ENCODE measurements at regions not wholly inside any gene's neighbourhood (a gene's known extent, or its start where the extent isn't known, plus 50 kb on each side); places are given as distances from the start of the nearest gene placed in this dataset.

DNA sequence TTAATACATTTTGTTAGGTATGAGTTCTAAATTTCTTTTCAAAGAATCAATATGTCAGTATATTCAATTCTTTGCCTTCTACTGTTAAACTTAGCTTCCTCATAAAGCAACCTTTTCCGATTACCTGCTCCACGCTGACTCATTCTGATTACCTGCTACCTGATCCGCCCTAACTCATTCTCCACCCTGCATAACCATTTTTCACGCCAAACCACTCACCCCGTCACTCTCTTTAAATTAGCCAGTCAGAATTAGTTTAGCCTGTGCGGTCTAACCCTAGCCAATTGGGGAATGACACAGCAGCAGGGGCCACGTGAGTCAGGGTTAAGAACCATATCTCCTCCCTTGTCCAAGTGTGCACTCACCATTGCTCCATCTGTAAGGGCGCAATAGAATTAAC lies 72.2 kb upstream of the FICD start:
- Mint-ChIP-seq H3K27me3 (ENCODE audit: low read depth, poor library complexity) (peaks cover under 1% of the 10 kb centered on the region), H3K4me1 (peaks cover 45% of the 10 kb centered on the region), H3K9me3 (no peaks in the 10 kb centered on the region), H3K36me3 (ENCODE audit: low read depth) (no peaks in the 10 kb centered on the region), H3K27ac (no peak overlapping the region), H3K4me3 (no peak overlapping the region)
- TF ChIP-seq, protein P1, sequence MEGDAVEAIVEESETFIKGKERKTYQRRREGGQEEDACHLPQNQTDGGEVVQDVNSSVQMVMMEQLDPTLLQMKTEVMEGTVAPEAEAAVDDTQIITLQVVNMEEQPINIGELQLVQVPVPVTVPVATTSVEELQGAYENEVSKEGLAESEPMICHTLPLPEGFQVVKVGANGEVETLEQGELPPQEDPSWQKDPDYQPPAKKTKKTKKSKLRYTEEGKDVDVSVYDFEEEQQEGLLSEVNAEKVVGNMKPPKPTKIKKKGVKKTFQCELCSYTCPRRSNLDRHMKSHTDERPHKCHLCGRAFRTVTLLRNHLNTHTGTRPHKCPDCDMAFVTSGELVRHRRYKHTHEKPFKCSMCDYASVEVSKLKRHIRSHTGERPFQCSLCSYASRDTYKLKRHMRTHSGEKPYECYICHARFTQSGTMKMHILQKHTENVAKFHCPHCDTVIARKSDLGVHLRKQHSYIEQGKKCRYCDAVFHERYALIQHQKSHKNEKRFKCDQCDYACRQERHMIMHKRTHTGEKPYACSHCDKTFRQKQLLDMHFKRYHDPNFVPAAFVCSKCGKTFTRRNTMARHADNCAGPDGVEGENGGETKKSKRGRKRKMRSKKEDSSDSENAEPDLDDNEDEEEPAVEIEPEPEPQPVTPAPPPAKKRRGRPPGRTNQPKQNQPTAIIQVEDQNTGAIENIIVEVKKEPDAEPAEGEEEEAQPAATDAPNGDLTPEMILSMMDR (IDR thresholded peaks at IDR 0.05): no peak
- DNase-seq: no peak

GRCh38 chr12:108442067-108442466 lies 73.0 kb upstream of the FICD start:
- no peak for DNase-seq
- H3K4me3 Mint-ChIP-seq: no peak overlapping the region
- no peaks in the 10 kb centered on the region for H3K36me3 Mint-ChIP-seq (ENCODE audit: low read depth)
- no peaks in the 10 kb centered on the region for H3K9me3 Mint-ChIP-seq
- H3K27ac Mint-ChIP-seq: peak overlapping the region; percentile 71
- H3K4me1 Mint-ChIP-seq: peaks cover 37% of the 10 kb centered on the region
- TF ChIP-seq, protein P1 (IDR thresholded peaks at IDR 0.05): no peak
- no peaks in the 10 kb centered on the region for H3K27me3 Mint-ChIP-seq (ENCODE audit: low read depth, poor library complexity)

GRCh38 chr12:108441549-108441948 lies 73.5 kb upstream of the FICD start:
- Mint-ChIP-seq H3K9me3 (no peaks in the 10 kb centered on the region), H3K4me3 (no peak overlapping the region), H3K27me3 (ENCODE audit: low read depth, poor library complexity) (no peaks in the 10 kb centered on the region), H3K27ac (no peak overlapping the region), H3K36me3 (ENCODE audit: low read depth) (no peaks in the 10 kb centered on the region), H3K4me1 (peaks cover 32% of the 10 kb centered on the region)
- no peak for DNase-seq
- TF ChIP-seq, protein P1 (IDR thresholded peaks at IDR 0.05): no peak

DNA sequence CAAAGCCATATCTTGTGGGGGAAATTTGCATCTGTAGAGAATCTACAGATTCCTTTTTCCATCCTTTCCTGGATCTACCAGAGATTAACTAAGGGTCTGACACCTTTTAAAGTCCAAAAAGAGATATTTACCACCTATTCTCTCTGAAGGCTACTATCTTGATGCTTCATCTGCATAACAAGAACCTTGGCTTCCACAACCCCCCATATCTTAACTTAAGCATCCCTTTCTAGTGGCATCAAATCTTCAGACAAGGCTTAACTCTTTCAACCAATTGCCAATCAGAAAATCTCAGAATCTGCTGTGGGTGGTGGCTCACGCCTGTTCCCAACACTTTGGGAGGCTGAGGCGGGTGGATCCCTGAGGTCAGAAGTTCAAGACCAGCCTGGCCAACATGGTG lies 74.3 kb upstream of the FICD start:
- Mint-ChIP-seq H3K9me3 (no peaks in the 10 kb centered on the region), H3K36me3 (ENCODE audit: low read depth) (no peaks in the 10 kb centered on the region), H3K4me1 (peaks cover 28% of the 10 kb centered on the region), H3K4me3 (no peak overlapping the region), H3K27me3 (ENCODE audit: low read depth, poor library complexity) (no peaks in the 10 kb centered on the region), H3K27ac (no peak overlapping the region)
- TF ChIP-seq, protein P1 (IDR thresholded peaks at IDR 0.05): no peak
- no peak for DNase-seq

GRCh38 chr12:108438667-108439066 lies 76.4 kb upstream of the FICD start:
- Mint-ChIP-seq H3K4me3 (no peak overlapping the region), H3K9me3 (no peaks in the 10 kb centered on the region), H3K27me3 (ENCODE audit: low read depth, poor library complexity) (no peaks in the 10 kb centered on the region), H3K4me1 (peaks cover 19% of the 10 kb centered on the region), H3K27ac (no peak overlapping the region), H3K36me3 (ENCODE audit: low read depth) (no peaks in the 10 kb centered on the region)
- TF ChIP-seq, protein P1 (IDR thresholded peaks at IDR 0.05): no peak
- DNase-seq: no peak

DNA sequence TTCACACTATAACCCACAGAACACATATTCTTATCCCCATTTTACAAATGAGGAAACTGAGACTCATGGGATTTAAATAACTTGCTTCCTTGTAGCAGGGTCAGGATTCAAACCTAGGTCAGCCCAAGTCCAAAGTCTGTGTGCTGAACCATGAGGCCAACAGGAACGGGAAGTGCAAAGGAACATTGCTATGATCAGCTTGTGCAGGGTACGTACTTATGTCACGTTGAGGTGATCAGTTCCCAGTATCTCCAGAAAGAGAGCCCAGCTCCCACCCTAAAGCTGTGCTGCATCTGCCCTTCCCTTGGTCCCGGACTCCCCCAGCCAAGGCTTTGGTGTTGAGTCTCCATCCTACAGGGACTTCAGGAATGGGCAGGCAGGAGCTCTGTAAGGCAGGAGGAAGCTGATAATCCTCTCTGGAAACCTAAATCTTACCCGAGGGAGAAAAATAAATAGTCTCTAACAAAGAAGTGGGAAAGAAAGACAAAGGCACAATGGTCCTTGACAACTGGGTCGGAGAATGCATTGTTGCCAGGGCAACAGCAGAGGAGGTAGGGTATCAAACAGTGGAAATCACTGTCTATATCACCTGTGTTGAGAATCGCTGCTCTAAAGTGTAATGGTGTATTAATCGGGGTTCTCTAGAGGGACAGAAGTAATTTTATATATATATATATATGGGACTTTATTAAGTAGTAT lies 82.5 kb upstream of the FICD start:
- no peak overlapping the region for H3K4me3 Mint-ChIP-seq
- H3K27ac Mint-ChIP-seq: no peak overlapping the region

More for the DNA sequence above, 82.5 kb upstream of the FICD start:
- H3K4me1 Mint-ChIP-seq: no peaks in the 10 kb centered on the region
- TF ChIP-seq, protein P1 (IDR thresholded peaks at IDR 0.05): no peak
- H3K9me3 Mint-ChIP-seq: no peaks in the 10 kb centered on the region
- no peak for DNase-seq
- peaks cover 14% of the 10 kb centered on the region for H3K27me3 Mint-ChIP-seq (ENCODE audit: low read depth, poor library complexity)
- H3K36me3 Mint-ChIP-seq (ENCODE audit: low read depth): no peaks in the 10 kb centered on the region

Measured in nephron progenitor cell (in vitro differentiated cells).